Stimulated activated CD4-positive, alpha-beta T cell treated with anti-CD3 and anti-CD28 coated beads, Interleukin-15, amount 100 ng/mL, for 24 hours (primary cell): ENCODE measurements at regions not wholly inside any gene's neighbourhood (a gene's known extent, or its start where the extent isn't known, plus 50 kb on each side); places are given as distances from the start of the nearest gene placed in this dataset.
"Not testable (repeated sequence)": the region's sequence is repeated elsewhere in the genome, so short reads cannot be mapped to it uniquely, and the experiment has no call there.

Experiments used
- DNase-seq: peaks from one replicate; pipeline ENCODE4 v3.0.0-alpha.2; 2020

- no peak for DNase-seq
Observed at GRCh38 chr2:192814376-192814775, 619.6 kb upstream of the TMEFF2 start.

GRCh38 chr2:192813341-192813740, 618.6 kb upstream of the TMEFF2 start:
- no peak for DNase-seq

- no peak for DNase-seq
Observed at GRCh38 chr2:192809173-192809572, 614.4 kb upstream of the TMEFF2 start.

- DNase-seq, result no peak
Observed at GRCh38 chr2:192783643-192784042, 588.9 kb upstream of the TMEFF2 start.

GRCh38 chr2:192775459-192776262, 580.9 kb upstream of the TMEFF2 start:
- no peak for DNase-seq

- DNase-seq, result no peak
Observed at GRCh38 chr2:192775011-192775410, 580.3 kb upstream of the TMEFF2 start.

- no peak for DNase-seq
Observed at GRCh38 chr2:192773044-192773443, 578.3 kb upstream of the TMEFF2 start.

- no peak for DNase-seq
Observed at GRCh38 chr2:192749611-192750200, 555.0 kb upstream of the TMEFF2 start.

- no peak for DNase-seq
Observed at GRCh38 chr2:192741889-192742288, 547.2 kb upstream of the TMEFF2 start.

- no peak for DNase-seq
Observed at GRCh38 chr2:192735447-192735846, 540.7 kb upstream of the TMEFF2 start.

- DNase-seq, result no peak
Observed at GRCh38 chr2:192729369-192729768, 534.6 kb upstream of the TMEFF2 start.

GRCh38 chr2:192725991-192726390, 531.3 kb upstream of the TMEFF2 start:
- no peak for DNase-seq

GRCh38 chr2:192719629-192720028, 524.9 kb upstream of the TMEFF2 start:
- no peak for DNase-seq

- no peak for DNase-seq
Observed at GRCh38 chr2:192718340-192718739, 523.6 kb upstream of the TMEFF2 start.

GRCh38 chr2:192700934-192701333, 506.2 kb upstream of the TMEFF2 start:
- DNase-seq, result no peak

- no peak for DNase-seq
Observed at GRCh38 chr2:192697880-192698279, 503.1 kb upstream of the TMEFF2 start.

GRCh38 chr2:192696857-192697256, 502.1 kb upstream of the TMEFF2 start:
- no peak for DNase-seq

GRCh38 chr2:192687015-192687414, 492.3 kb upstream of the TMEFF2 start:
- DNase-seq, result no peak

GRCh38 chr2:192682511-192682910, 487.8 kb upstream of the TMEFF2 start:
- not testable (repeated sequence) for DNase-seq

GRCh38 chr2:192675681-192676080, 480.9 kb upstream of the TMEFF2 start:
- no peak for DNase-seq

GRCh38 chr2:192669505-192670091, 474.9 kb upstream of the TMEFF2 start:
- DNase-seq, result no peak

- DNase-seq, result not testable (repeated sequence)
Observed at GRCh38 chr2:192660555-192660954, 465.8 kb upstream of the TMEFF2 start.

GRCh38 chr2:192657362-192657761, 462.6 kb upstream of the TMEFF2 start:
- DNase-seq, result no peak

- no peak for DNase-seq
Observed at GRCh38 chr2:192655916-192656315, 461.2 kb upstream of the TMEFF2 start.
